ENCODE measurements at regions not wholly inside any gene's neighbourhood (a gene's known extent, or its start where the extent isn't known, plus 50 kb on each side); places are given as distances from the start of the nearest gene placed in this dataset.
"Not testable (repeated sequence)": the region's sequence is repeated elsewhere in the genome, so short reads cannot be mapped to it uniquely, and the experiment has no call there.

DNA sequence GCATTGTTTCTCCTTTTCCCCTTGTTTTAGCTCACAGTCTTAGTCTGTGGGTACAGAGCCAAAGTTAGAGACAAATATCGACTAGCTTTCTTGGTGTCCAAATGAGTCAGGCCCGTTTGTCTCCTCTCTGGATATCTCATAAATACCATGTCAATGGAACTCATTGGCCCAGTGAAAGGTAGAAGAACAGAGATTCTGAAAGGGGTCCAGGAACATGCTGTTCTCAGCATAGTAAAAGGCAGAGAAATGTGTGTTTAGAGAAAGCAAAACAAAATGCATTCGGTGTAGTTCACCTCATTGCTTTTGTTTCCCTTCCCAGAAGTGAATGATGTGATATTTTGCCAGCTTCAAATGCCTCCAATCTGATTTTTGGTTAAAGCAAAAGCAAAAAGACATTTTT is 238.6 kb upstream of the SLC8A1 start:
- no peak for DNase-seq
- H3K4me1 ChIP-seq (ENCODE audit: insufficient read depth, low read length), result no peaks in the 10 kb centered on the region
- no peaks in the 10 kb centered on the region for H3K36me3 ChIP-seq (ENCODE audit: insufficient read depth, low read length)
- ChIA-PET POLR2A (ENCODE audit: partially characterized antibody) (no interaction called here), CTCF (ENCODE audit: partially characterized antibody) (no interaction called here)
- no peaks in the 10 kb centered on the region for H3K9me3 ChIP-seq (ENCODE audit: control insufficient read depth in 1 of 2, low read length in 2 of 2)
- no peaks in the 10 kb centered on the region for H3K27me3 ChIP-seq (ENCODE audit: insufficient read depth, low read length)
- Mint-ChIP-seq H3K27me3 (no peaks in the 10 kb centered on the region), H3K4me1 (no peaks in the 10 kb centered on the region), H3K9me3 (peaks cover 0 to 17% (median 6%) of the 10 kb centered on the region in 8 donors), H3K36me3 (no peaks in the 10 kb centered on the region), H3K4me3 (no peak overlapping the region), H3K27ac (no peak overlapping the region)
- intact Hi-C loops (cut with micrococcal nuclease), result no loop called here
- no peak overlapping the region for H3K27ac ChIP-seq (ENCODE audit: low read depth, low read length)
- H3K4me3 ChIP-seq (ENCODE audit: low read length in 2 of 2), result no peak overlapping the region

GRCh38 chr2:40700231-40700954 is 248.5 kb upstream of the SLC8A1 start:
- POLR2A ChIA-PET (ENCODE audit: partially characterized antibody), result no interaction called here
- H3K27me3 Mint-ChIP-seq, result no peaks in the 10 kb centered on the region
- no peak overlapping the region for H3K27ac Mint-ChIP-seq
- Histone ChIP-seq H3K9me3 (ENCODE audit: control insufficient read depth in 1 of 2, low read length in 2 of 2) (no peaks in the 10 kb centered on the region), H3K4me3 (ENCODE audit: low read length in 2 of 2) (no peak overlapping the region), H3K4me1 (ENCODE audit: insufficient read depth, low read length) (no peaks in the 10 kb centered on the region), H3K36me3 (ENCODE audit: insufficient read depth, low read length) (no peaks in the 10 kb centered on the region), H3K27ac (ENCODE audit: low read depth, low read length) (no peak overlapping the region), H3K27me3 (ENCODE audit: insufficient read depth, low read length) (no peaks in the 10 kb centered on the region)
- CTCF ChIA-PET (ENCODE audit: partially characterized antibody), result no interaction called here
- no peak overlapping the region for H3K4me3 Mint-ChIP-seq
- no peaks in the 10 kb centered on the region for H3K4me1 Mint-ChIP-seq
- intact Hi-C loops (cut with micrococcal nuclease), result no loop called here
- no peaks in the 10 kb centered on the region for H3K36me3 Mint-ChIP-seq
- DNase-seq, result no peak
- peaks cover 0 to 3% (median 0%) of the 10 kb centered on the region in 8 donors for H3K9me3 Mint-ChIP-seq

DNA sequence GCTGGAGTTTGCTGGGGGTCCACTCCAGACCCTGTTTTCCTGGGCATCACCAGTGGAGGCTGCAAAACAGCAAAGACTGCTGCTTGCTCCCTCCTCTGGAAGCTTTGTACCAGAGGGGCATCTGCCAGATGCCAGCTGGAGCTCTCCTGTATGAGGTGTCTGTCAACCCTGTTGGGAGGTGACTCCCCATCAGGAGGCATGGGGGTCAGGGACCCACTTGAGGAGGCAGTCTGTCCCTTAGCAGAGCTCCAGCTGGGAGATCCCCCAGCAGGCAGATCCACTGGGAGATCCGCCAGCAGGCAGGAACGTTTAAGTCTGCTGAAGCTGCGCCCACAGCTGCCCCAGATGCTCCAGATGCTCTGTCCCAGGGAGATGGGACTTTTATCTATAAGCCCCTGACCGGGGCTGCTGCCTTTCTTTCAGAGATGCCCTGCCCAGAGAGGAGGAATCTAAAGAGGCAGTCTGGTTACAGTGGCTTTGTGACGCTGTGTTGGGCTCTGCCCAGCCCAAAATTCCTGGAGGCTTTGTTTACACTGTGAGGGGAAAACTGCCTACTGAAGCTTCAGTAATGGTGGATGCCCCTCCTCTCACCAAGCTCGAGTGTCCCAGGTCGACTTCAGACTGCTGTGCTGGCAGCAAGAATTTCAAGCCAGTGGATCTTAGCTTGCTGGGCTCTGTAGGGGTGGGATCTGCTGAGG is 260.5 kb upstream of the SLC8A1 start:
- H3K9me3 ChIP-seq (ENCODE audit: control insufficient read depth in 1 of 2, low read length in 2 of 2); H3K36me3 ChIP-seq (ENCODE audit: insufficient read depth, low read length); H3K27me3 ChIP-seq (ENCODE audit: insufficient read depth, low read length); CTCF ChIA-PET (ENCODE audit: partially characterized antibody); H3K4me1 Mint-ChIP-seq; H3K4me3 ChIP-seq (ENCODE audit: low read length in 2 of 2); H3K4me1 ChIP-seq (ENCODE audit: insufficient read depth, low read length); H3K27me3 Mint-ChIP-seq; H3K27ac Mint-ChIP-seq; POLR2A ChIA-PET (ENCODE audit: partially characterized antibody); H3K4me3 Mint-ChIP-seq; intact Hi-C loops (cut with micrococcal nuclease); H3K27ac ChIP-seq (ENCODE audit: low read depth, low read length); DNase-seq; H3K36me3 Mint-ChIP-seq: not testable (repeated sequence)
- peaks cover 2 to 16% (median 6%) of the 10 kb centered on the region in 8 donors for H3K9me3 Mint-ChIP-seq

DNA sequence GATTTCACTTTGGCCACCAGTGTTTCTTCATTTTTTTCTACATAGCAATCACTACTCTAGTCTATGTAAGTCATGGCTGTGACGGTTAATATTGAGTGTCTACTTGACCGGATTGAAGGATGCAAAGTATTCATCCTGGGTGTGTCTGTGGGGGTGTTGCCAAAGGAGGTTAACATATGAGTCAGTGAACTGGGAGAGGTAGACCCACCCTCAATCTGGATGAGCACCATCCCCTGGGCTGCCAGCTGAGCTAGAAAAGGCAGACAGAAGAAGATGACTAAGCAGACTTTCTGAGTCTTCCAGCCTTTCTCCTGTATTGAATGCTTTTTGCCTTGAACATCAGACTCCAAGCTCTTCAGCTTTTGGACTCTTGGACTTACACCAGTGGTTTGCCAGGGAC is 265.0 kb upstream of the SLC8A1 start:
- H3K36me3 ChIP-seq (ENCODE audit: insufficient read depth, low read length), result no peaks in the 10 kb centered on the region
- Mint-ChIP-seq H3K36me3 (no peaks in the 10 kb centered on the region), H3K4me3 (no peak overlapping the region), H3K27ac (no peak overlapping the region), H3K27me3 (no peaks in the 10 kb centered on the region), H3K4me1 (no peaks in the 10 kb centered on the region), H3K9me3 (peaks cover 0 to 9% (median 2%) of the 10 kb centered on the region in 8 donors)
- ChIA-PET POLR2A (ENCODE audit: partially characterized antibody) (no interaction called here), CTCF (ENCODE audit: partially characterized antibody) (no interaction called here)
- intact Hi-C loops (cut with micrococcal nuclease), result no loop called here
- no peaks in the 10 kb centered on the region for H3K4me1 ChIP-seq (ENCODE audit: insufficient read depth, low read length)
- no peak for DNase-seq
- no peak overlapping the region for H3K4me3 ChIP-seq (ENCODE audit: low read length in 2 of 2)
- no peaks in the 10 kb centered on the region for H3K27me3 ChIP-seq (ENCODE audit: insufficient read depth, low read length)
- H3K9me3 ChIP-seq (ENCODE audit: control insufficient read depth in 1 of 2, low read length in 2 of 2), result no peaks in the 10 kb centered on the region
- no peak overlapping the region for H3K27ac ChIP-seq (ENCODE audit: low read depth, low read length)

- Mint-ChIP-seq H3K9me3 (peaks cover 0 to 9% (median 2%) of the 10 kb centered on the region in 8 donors), H3K4me1 (no peaks in the 10 kb centered on the region), H3K27ac (no peak overlapping the region), H3K27me3 (no peaks in the 10 kb centered on the region), H3K36me3 (no peaks in the 10 kb centered on the region), H3K4me3 (no peak overlapping the region)
- Histone ChIP-seq H3K27me3 (ENCODE audit: insufficient read depth, low read length) (no peaks in the 10 kb centered on the region), H3K27ac (ENCODE audit: low read depth, low read length) (no peak overlapping the region), H3K36me3 (ENCODE audit: insufficient read depth, low read length) (no peaks in the 10 kb centered on the region), H3K4me1 (ENCODE audit: insufficient read depth, low read length) (no peaks in the 10 kb centered on the region), H3K4me3 (ENCODE audit: low read length in 2 of 2) (no peak overlapping the region), H3K9me3 (ENCODE audit: control insufficient read depth in 1 of 2, low read length in 2 of 2) (no peaks in the 10 kb centered on the region)
- no peak for DNase-seq
- CTCF ChIA-PET (ENCODE audit: partially characterized antibody), result no interaction called here
- intact Hi-C loops (cut with micrococcal nuclease), result no loop called here
- POLR2A ChIA-PET (ENCODE audit: partially characterized antibody), result no interaction called here
Observed at GRCh38 chr2:40719414-40719813, 267.5 kb upstream of the SLC8A1 start.

DNA sequence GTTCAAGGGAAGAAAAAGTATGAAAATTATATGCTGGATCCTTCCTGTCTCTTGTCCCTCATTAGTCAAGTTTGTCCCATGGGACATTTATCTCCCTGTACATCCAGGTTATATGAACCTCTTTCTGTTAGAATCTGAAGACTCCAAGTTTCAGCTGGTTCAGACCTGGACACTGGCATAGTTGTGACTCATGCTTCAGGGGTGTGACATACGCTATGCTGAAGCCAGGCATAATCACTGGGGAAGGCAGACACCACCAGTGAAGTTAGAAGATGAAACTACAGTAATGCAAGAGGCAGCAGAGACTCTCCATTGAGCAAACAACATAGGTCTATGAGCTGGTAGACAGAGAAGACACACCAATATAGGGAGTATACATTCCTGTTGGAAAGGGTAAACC is 269.7 kb upstream of the SLC8A1 start:
- H3K36me3 Mint-ChIP-seq, result no peaks in the 10 kb centered on the region
- Histone ChIP-seq H3K4me3 (ENCODE audit: low read length in 2 of 2) (no peak overlapping the region), H3K36me3 (ENCODE audit: insufficient read depth, low read length) (no peaks in the 10 kb centered on the region), H3K4me1 (ENCODE audit: insufficient read depth, low read length) (no peaks in the 10 kb centered on the region), H3K27me3 (ENCODE audit: insufficient read depth, low read length) (no peaks in the 10 kb centered on the region), H3K9me3 (ENCODE audit: control insufficient read depth in 1 of 2, low read length in 2 of 2) (no peaks in the 10 kb centered on the region), H3K27ac (ENCODE audit: low read depth, low read length) (no peak overlapping the region)
- no peak for DNase-seq
- peaks cover 0 to 6% (median 2%) of the 10 kb centered on the region in 8 donors for H3K9me3 Mint-ChIP-seq
- CTCF ChIA-PET (ENCODE audit: partially characterized antibody), result no interaction called here
- no peak overlapping the region for H3K4me3 Mint-ChIP-seq
- H3K27me3 Mint-ChIP-seq, result no peaks in the 10 kb centered on the region
- POLR2A ChIA-PET (ENCODE audit: partially characterized antibody), result no interaction called here
- no peak overlapping the region for H3K27ac Mint-ChIP-seq
- H3K4me1 Mint-ChIP-seq, result no peaks in the 10 kb centered on the region
- intact Hi-C loops (cut with micrococcal nuclease), result no loop called here

- Mint-ChIP-seq H3K27ac (no peak overlapping the region), H3K36me3 (no peaks in the 10 kb centered on the region), H3K27me3 (no peaks in the 10 kb centered on the region), H3K4me1 (no peaks in the 10 kb centered on the region), H3K4me3 (no peak overlapping the region), H3K9me3 (peaks cover 0 to 6% (median 3%) of the 10 kb centered on the region in 8 donors)
- no peaks in the 10 kb centered on the region for H3K9me3 ChIP-seq (ENCODE audit: control insufficient read depth in 1 of 2, low read length in 2 of 2)
- H3K4me3 ChIP-seq (ENCODE audit: low read length in 2 of 2), result no peak overlapping the region
- DNase-seq, result no peak
- POLR2A ChIA-PET (ENCODE audit: partially characterized antibody), result no interaction called here
- intact Hi-C loops (cut with micrococcal nuclease), result no loop called here
- no peaks in the 10 kb centered on the region for H3K36me3 ChIP-seq (ENCODE audit: insufficient read depth, low read length)
- CTCF ChIA-PET (ENCODE audit: partially characterized antibody), result no interaction called here
- no peaks in the 10 kb centered on the region for H3K27me3 ChIP-seq (ENCODE audit: insufficient read depth, low read length)
- no peak overlapping the region for H3K27ac ChIP-seq (ENCODE audit: low read depth, low read length)
- no peaks in the 10 kb centered on the region for H3K4me1 ChIP-seq (ENCODE audit: insufficient read depth, low read length)
Observed at GRCh38 chr2:40723194-40723593, 271.3 kb upstream of the SLC8A1 start.

Measured in CD4-positive, alpha-beta memory T cell (primary cell).